VCaP (cell line): ENCODE measurements at regions not wholly inside any gene's neighbourhood (a gene's known extent, or its start where the extent isn't known, plus 50 kb on each side); places are given as distances from the start of the nearest gene placed in this dataset.
A peak's percentile ranks its signal among the peaks of the same experiment; 100 is the strongest.

Source experiments
- H3K27ac ChIP-seq: fragments of 450-650 bp; 2 replicates; pipeline ENCODE4 v1.5.1; 2017
- CTCF ChIP-seq: fragments of 450-650 bp; conservative IDR thresholded peaks from 2 replicates; pipeline ENCODE4 v1.5.1; 2017; ENCODE audit warnings: mild to moderate bottlenecking, moderate library complexity

DNA sequence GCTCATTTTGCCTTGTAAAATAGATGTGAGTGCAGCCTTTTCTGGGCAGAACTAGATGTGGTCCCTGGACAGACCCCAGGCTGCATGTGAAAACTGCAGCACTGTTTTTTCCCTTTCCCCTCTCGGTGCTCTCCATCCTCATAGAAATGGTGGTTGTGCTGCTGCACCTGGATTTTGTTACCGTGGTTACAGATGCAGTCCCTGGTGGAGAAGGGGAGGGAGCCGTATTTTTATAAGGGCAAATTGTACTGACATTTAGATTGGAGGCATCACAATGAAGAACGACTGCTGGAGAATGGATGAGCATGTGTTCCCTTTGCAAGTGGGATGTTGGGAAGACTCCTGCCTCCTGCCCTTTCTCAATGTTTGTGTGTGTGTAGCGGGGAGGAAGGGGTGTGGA, 469.9 kb downstream of the CCSER2 start:
- TF ChIP-seq CTCF: no peak
- H3K27ac ChIP-seq: no peak overlapping the region

DNA sequence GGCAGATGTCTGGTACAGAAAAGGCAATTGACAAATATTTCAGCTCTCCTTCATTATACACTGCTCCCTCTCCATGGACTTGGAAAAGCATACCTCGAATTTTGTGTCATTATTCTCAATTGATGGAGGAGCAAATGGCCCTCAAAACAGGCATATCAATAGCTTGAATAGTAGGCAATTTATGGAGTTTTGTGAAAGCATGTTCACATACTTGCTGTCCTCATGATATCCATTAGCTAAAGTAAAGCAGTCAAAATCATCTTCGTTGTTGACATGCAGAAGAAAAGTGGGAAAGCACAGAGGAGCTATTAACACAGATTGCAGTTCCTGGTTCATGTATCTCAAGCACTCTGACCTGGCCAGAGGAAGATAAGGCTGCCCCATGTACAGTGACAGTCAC, 472.8 kb downstream of the CCSER2 start:
- no peak for TF ChIP-seq CTCF
- H3K27ac ChIP-seq: no peak overlapping the region

DNA sequence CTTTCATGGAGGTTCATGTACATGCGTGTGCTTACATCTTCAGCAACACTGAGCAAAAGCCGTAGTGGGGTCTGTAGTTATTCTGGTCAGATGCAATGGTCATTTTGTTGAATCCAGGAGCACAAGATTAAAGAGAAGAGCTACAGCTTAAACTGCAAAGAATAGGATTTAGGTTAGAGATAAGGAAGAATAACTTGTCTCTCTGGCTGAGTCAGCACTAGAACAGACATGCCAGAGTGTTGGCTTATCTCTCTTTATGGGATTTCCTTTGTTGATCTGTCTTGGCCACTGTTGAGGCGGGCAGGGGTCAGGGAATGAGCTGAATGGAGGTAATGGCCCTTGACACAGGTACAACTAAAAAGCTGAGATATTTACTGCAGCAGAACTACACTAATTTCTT, 473.5 kb downstream of the CCSER2 start:
- no peak for TF ChIP-seq CTCF
- no peak overlapping the region for H3K27ac ChIP-seq

DNA sequence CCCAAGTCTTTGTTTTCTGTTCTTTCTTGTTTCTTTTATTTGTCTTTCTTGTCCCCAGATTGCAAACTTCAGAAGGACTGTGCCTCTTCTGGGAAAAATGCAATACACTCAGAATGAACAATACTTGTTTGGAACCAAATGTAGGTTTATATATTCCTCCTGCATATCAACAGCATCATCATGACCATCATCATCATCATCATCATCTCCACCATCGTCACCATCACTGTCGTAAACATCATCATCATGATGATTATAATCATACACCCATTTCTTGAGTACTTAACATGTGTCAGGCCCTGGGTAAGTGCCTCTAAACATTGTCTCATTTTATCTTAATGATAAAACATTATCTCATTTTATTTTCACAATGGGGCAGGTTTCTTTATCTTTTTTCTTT, 476.8 kb downstream of the CCSER2 start:
- H3K27ac ChIP-seq: no peak overlapping the region
- no peak for TF ChIP-seq CTCF

DNA sequence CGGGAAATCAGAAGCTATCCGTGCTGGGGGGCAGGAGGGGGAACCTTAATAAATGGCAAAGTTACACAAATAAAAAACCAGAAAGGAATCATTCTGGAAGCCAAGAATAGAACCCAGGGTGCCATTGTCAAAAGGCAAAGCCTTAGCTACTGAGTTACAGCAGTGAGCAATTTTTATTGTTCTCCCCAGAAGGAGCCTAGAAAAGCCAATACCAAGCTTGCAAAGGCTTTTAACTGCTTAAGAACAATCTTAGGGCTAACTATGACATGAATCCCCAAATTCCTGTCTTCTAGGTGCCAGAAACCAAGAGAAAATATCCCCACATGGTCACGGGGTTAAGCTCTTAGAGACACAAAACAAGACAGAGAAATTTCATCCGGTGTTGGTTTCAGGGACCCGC, 482.7 kb downstream of the CCSER2 start:
- no peak for TF ChIP-seq CTCF
- no peak overlapping the region for H3K27ac ChIP-seq

DNA sequence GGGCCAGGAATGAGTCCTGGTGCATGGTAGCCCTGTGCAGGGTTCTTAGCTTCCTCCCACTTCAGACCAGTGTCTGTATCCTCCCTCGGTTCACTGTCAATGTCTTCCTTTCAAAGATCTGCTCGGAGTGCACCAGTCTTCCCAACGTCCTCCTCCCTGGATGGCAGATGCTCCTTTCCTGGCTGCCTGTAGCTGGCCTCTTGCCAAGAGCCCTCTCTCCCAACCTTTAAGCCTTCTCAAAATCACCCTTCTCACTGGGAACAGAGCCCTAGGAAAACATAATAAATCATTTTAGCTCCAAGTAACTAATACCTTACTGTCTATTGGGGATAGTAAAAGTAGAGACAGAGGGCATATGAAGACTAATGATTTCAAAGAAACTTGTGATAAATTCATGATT, 490.6 kb downstream of the CCSER2 start:
- TF ChIP-seq CTCF: no peak
- no peak overlapping the region for H3K27ac ChIP-seq

GRCh38 chr10:84820120-84820519, 491.7 kb downstream of the CCSER2 start:
- H3K27ac ChIP-seq: no peak overlapping the region
- peak; percentile 80 for TF ChIP-seq CTCF

DNA sequence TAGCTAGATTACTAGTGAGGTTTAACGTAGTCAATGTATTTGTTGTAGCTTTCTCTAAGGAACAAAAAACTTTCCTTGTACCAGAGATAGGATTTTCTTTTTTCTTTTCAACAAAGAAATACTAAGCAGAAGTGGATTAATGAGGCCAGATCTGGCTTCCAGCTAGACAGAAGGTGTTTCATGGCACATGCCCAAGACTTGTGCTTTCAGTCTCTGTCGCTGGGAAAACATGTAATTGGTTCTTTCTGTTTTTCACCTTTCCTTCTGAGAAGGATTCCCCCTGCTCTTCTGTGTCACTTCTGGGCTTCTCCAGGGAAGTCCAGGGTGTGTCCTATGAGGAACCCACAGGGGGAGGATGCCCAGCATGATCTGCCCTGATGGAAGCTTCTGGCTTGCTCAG, 492.2 kb downstream of the CCSER2 start:
- TF ChIP-seq CTCF: no peak

More for the DNA sequence above, 492.2 kb downstream of the CCSER2 start:
- H3K27ac ChIP-seq: no peak overlapping the region
